ENCODE measurements at regions not wholly inside any gene's neighbourhood (a gene's known extent, or its start where the extent isn't known, plus 50 kb on each side); places are given as distances from the start of the nearest gene placed in this dataset.

GRCh38 chr16:54645345-54645744, 285.3 kb upstream of the IRX5 start:
- H3K27ac ChIP-seq (ENCODE audit: low read depth) = no peak overlapping the region
- H3K4me3 ChIP-seq (ENCODE audit: low read depth, low read length) = no peak overlapping the region
- 76% methylated on average over 4 of the region's 4 CpGs for WGBS

DNA sequence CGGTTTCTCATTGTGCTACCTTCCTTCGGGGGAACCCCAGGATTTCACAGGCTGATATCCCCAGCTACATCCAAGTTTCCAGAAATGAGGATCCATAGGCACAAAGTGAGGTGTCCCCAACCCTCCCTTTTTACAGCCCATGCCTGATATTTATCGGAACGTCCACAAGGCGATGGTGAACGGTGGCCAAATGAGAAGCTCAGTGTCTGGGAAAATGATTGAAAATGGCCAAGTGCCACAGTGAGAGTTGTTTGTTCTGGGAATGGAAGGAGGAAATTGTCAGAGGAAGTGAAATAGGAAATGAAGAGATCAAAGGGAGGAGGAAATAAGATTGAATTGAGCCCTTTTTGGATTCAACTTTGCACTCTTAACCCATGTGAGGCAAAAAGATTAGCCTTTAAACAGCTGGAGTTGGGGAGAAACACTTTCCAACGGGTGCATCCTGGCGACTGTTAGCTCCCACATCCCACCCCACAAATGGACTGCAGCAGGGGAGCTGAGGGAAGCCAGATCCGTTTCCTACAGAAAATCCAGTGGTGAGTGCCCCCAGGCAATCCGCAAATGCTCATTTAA, 294.4 kb upstream of the IRX5 start:
- Histone ChIP-seq H3K4me1 (ENCODE audit: insufficient read depth) (no peaks in the 10 kb centered on the region), H3K4me3 (ENCODE audit: low read depth, low read length) (no peak overlapping the region), H3K36me3 (ENCODE audit: insufficient read depth) (no peaks in the 10 kb centered on the region), H3K27ac (ENCODE audit: low read depth) (no peak overlapping the region)
- DNase-seq (ENCODE audit: extremely low spot score) = no peak
- 63% methylated on average over 10 of the region's 10 CpGs for WGBS

More at GRCh38 chr16:54645345-54645744, 285.3 kb upstream of the IRX5 start:
- no peak for DNase-seq (ENCODE audit: extremely low spot score)
- Histone ChIP-seq H3K36me3 (ENCODE audit: insufficient read depth) (no peaks in the 10 kb centered on the region), H3K4me1 (ENCODE audit: insufficient read depth) (no peaks in the 10 kb centered on the region)

DNA sequence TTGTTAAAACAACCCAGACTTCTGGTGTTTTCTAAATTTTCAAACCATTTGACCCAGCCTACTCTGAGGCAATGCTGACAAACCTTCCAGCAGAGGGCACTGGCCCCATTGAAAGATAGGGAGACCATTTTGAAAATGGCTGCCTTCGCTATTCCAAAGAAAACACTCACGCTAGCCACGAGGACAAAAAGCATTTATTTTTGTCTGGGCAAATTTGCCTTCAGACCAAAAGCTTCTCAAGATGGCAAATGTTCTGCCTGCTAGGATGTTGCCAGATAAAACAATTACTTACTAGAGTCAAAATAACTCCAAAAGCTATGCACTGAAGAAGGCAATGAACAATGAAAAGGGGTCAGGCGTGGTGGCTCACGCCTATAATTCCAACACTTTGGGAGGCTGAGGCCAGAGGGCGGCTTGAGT, 296.7 kb upstream of the IRX5 start:
- Histone ChIP-seq H3K4me1 (ENCODE audit: insufficient read depth) (no peaks in the 10 kb centered on the region), H3K27ac (ENCODE audit: low read depth) (no peak overlapping the region), H3K4me3 (ENCODE audit: low read depth, low read length) (no peak overlapping the region), H3K36me3 (ENCODE audit: insufficient read depth) (no peaks in the 10 kb centered on the region)
- whole genome bisulfite sequencing = 79% methylated on average over 6 of the region's 6 CpGs
- no peak for DNase-seq (ENCODE audit: extremely low spot score)

GRCh38 chr16:54632322-54633220, 298.1 kb upstream of the IRX5 start:
- H3K36me3 ChIP-seq (ENCODE audit: insufficient read depth) = no peaks in the 10 kb centered on the region
- WGBS = 53% methylated on average over 13 of the region's 13 CpGs
- no peak for DNase-seq (ENCODE audit: extremely low spot score)
- no peaks in the 10 kb centered on the region for H3K4me1 ChIP-seq (ENCODE audit: insufficient read depth)
- H3K4me3 ChIP-seq (ENCODE audit: low read depth, low read length) = no peak overlapping the region
- H3K27ac ChIP-seq (ENCODE audit: low read depth) = no peak overlapping the region

- no peak for DNase-seq (ENCODE audit: extremely low spot score)
- Histone ChIP-seq H3K4me3 (ENCODE audit: low read depth, low read length) (no peak overlapping the region), H3K27ac (ENCODE audit: low read depth) (no peak overlapping the region), H3K4me1 (ENCODE audit: insufficient read depth) (no peaks in the 10 kb centered on the region), H3K36me3 (ENCODE audit: insufficient read depth) (no peaks in the 10 kb centered on the region)
- WGBS = 40% methylated on average over 4 of the region's 4 CpGs
Observed at GRCh38 chr16:54631782-54632181, 298.9 kb upstream of the IRX5 start.

DNA sequence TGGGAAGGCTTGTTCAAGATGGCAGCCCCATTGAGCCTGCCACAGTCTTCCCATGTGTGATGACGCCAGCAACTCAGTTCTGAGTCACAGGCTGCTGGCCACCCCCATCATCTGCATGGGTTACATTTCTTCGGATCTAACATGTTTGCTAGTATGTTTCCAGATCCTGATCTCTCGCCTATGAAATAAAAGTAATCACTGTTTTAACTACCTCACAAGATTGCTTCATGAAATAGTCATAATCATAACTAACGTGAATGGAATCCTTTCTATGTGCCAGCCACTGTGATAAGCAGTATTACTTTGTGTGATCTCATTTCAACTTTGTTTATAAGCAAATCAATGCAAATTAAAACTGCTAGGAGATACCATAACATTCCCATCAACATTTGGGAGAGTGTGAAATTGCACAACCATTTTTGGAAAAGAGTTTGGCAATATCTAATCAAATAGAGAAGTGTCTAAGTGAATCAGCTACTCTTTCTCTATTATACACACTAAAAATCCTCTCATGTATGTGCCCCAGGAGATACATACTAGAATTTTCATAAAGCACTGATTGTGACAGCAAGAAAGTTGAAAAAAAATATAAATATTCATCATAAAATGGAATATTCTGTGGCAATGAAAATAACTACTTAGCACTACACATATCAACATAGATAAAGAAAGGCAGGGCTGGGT, 300.2 kb upstream of the IRX5 start:
- no peak for DNase-seq (ENCODE audit: extremely low spot score)
- H3K4me1 ChIP-seq (ENCODE audit: insufficient read depth) = no peaks in the 10 kb centered on the region
- WGBS = 68% methylated on average over 4 of the region's 4 CpGs
- H3K4me3 ChIP-seq (ENCODE audit: low read depth, low read length) = no peak overlapping the region
- no peak overlapping the region for H3K27ac ChIP-seq (ENCODE audit: low read depth)
- H3K36me3 ChIP-seq (ENCODE audit: insufficient read depth) = no peaks in the 10 kb centered on the region

DNA sequence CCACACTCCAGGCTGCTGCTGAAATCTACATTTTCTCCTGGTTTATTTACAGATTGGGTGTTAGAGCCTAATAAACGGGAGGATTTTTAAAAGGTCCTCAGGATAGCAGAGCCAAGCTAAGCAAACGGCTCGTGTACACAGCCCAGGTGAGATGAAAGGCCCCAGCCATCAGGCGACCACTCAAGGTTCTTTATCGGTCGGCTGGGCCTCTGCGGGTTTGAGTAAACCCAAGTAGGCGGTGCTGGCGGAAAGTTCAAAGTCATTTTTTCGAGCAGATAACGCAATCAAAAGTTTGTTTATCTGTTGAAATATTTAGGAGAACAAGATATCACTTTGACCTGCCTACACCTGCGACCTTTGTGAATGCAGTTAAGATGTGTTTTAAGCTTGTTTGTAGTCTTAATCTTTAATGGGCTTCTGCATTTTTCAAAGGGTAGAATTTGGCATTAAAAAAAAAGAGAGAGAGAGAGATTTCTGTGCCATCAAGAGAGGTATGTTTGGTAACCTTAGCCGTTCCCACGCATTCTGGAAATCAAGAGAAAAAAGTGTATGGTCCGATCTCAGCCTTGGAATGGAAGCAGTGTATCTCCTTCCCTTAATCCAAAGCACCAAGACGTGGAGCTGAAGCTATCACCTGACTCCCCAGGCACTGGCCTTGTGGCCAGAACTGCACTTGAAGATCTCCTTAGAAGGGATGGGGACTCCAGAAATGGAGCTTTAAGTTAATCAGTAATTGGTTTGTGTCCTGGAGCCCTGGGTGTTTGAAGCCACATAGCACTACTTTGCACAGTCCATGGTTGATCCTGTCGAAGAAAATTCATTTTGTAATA, 301.7 kb upstream of the IRX5 start:
- H3K4me1 ChIP-seq (ENCODE audit: insufficient read depth) = no peaks in the 10 kb centered on the region
- no peak overlapping the region for H3K27ac ChIP-seq (ENCODE audit: low read depth)
- H3K4me3 ChIP-seq (ENCODE audit: low read depth, low read length) = no peak overlapping the region
- DNase-seq (ENCODE audit: extremely low spot score) = no peak
- 49% methylated on average over 17 of the region's 17 CpGs for WGBS
- H3K36me3 ChIP-seq (ENCODE audit: insufficient read depth) = no peaks in the 10 kb centered on the region

DNA sequence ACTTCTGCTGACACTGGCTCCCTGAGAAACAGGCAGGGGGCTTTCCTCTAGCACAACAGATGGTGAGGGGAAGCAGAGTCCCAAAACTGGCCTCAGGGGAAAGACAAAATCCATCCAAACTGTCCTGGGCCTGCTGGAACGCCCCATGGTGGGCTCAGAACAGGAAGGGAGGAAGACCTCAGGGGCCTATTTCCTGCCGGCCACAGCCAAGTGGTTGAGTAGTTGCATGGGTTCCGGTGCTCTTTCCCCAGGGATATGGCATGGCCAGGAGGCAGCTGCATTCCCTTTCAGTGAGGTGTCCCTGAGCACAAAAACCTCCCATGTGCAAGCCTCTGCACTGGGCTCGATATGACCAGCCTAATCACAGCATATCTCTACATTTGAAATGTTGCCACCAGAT, 303.0 kb upstream of the IRX5 start:
- Histone ChIP-seq H3K27ac (ENCODE audit: low read depth) (no peak overlapping the region), H3K4me1 (ENCODE audit: insufficient read depth) (no peaks in the 10 kb centered on the region), H3K4me3 (ENCODE audit: low read depth, low read length) (no peak overlapping the region), H3K36me3 (ENCODE audit: insufficient read depth) (no peaks in the 10 kb centered on the region)
- no peak for DNase-seq (ENCODE audit: extremely low spot score)
- 79% methylated on average over 4 of the region's 4 CpGs for WGBS

- Histone ChIP-seq H3K4me1 (ENCODE audit: insufficient read depth) (no peaks in the 10 kb centered on the region), H3K4me3 (ENCODE audit: low read depth, low read length) (no peak overlapping the region), H3K36me3 (ENCODE audit: insufficient read depth) (no peaks in the 10 kb centered on the region), H3K27ac (ENCODE audit: low read depth) (no peak overlapping the region)
- WGBS = 43% methylated on average over 7 of the region's 7 CpGs
- no peak for DNase-seq (ENCODE audit: extremely low spot score)
Observed at GRCh38 chr16:54623636-54624035, 307.0 kb upstream of the IRX5 start.

GRCh38 chr16:54620197-54620596, 310.5 kb upstream of the IRX5 start:
- Histone ChIP-seq H3K36me3 (ENCODE audit: insufficient read depth) (no peaks in the 10 kb centered on the region), H3K4me3 (ENCODE audit: low read depth, low read length) (no peak overlapping the region), H3K27ac (ENCODE audit: low read depth) (no peak overlapping the region), H3K4me1 (ENCODE audit: insufficient read depth) (no peaks in the 10 kb centered on the region)
- no peak for DNase-seq (ENCODE audit: extremely low spot score)
- WGBS = 74% methylated on average over 3 of the region's 3 CpGs

GRCh38 chr16:54616610-54617009, 314.1 kb upstream of the IRX5 start:
- Histone ChIP-seq H3K27ac (ENCODE audit: low read depth) (no peak overlapping the region), H3K4me1 (ENCODE audit: insufficient read depth) (no peaks in the 10 kb centered on the region), H3K36me3 (ENCODE audit: insufficient read depth) (no peaks in the 10 kb centered on the region), H3K4me3 (ENCODE audit: low read depth, low read length) (no peak overlapping the region)
- 68% methylated on average over 5 of the region's 5 CpGs for WGBS
- DNase-seq (ENCODE audit: extremely low spot score) = no peak

DNA sequence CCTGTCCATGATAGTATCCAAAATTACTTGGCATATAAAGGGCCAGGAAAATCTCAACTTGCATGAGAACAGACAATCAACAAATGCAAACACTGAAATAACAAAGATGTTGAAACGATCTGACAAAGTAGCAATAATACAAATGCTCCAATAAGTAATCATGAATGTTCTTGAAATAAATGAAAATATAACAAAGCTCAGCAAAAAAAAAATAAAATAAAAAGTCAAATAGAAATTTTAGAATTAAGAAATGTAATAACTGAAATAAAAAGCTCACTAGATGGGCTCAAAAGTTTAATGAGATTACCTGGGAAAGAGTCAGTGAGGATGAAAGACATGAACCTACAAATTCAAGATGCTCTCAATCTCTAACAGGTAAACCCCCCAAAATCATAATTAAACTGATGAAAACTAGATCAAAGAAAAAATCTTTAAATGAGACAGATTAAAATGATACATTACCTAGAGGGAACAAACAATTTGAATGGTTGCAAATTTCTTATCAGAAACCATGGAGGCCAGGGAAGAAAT, 319.0 kb upstream of the IRX3 start:
- no peaks in the 10 kb centered on the region for H3K36me3 ChIP-seq (ENCODE audit: insufficient read depth)
- WGBS = 89% methylated on average over 1 of the region's 1 CpG

DNA sequence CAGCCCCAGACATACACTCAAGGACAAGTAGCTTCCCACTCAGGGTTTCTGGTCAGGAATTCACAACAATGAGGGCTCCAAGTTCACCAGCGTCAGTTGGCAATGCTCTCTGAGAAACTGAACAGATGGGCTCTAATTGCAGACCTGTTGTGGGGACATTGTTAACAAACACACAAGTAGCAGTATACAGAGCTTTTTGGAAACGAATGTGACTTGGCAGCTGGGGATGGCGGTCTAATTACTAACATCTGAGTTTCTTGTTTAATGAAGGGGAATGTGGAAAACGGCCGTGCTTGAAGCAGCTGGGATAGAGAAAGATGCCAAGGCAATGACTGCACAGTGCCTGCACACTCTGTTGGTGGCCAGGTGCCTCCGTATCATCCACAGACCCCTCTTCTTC, 316.1 kb upstream of the IRX3 start:
- no peak for DNase-seq (ENCODE audit: extremely low spot score)
- H3K4me1 ChIP-seq (ENCODE audit: insufficient read depth) = no peaks in the 10 kb centered on the region
- no peaks in the 10 kb centered on the region for H3K36me3 ChIP-seq (ENCODE audit: insufficient read depth)
- H3K4me3 ChIP-seq (ENCODE audit: low read depth, low read length) = no peak overlapping the region
- 46% methylated on average over 6 of the region's 6 CpGs for WGBS
- H3K27ac ChIP-seq (ENCODE audit: low read depth) = no peak overlapping the region

More for the DNA sequence above, 319.0 kb upstream of the IRX3 start:
- H3K27ac ChIP-seq (ENCODE audit: low read depth) = no peak overlapping the region
- no peaks in the 10 kb centered on the region for H3K4me1 ChIP-seq (ENCODE audit: insufficient read depth)
- DNase-seq (ENCODE audit: extremely low spot score) = no peak
- H3K4me3 ChIP-seq (ENCODE audit: low read depth, low read length) = no peak overlapping the region
